Fibroblast of skin of scalp (primary cell): ENCODE measurements at regions not wholly inside any gene's neighbourhood (a gene's known extent, or its start where the extent isn't known, plus 50 kb on each side); places are given as distances from the start of the nearest gene placed in this dataset.
"Not testable (repeated sequence)": the region's sequence is repeated elsewhere in the genome, so short reads cannot be mapped to it uniquely, and the experiment has no call there.

ENCODE experiments used
- DNase-seq: peaks from one replicate; pipeline ENCODE4 v3.0.0-alpha.2; 2013

GRCh38 chr13:80903911-80904310, 563.0 kb upstream of the SPRY2 start:
- DNase-seq, result no peak

- no peak for DNase-seq
These were observed 560.6 kb upstream of the SPRY2 start for GRCh38 chr13:80901530-80901929.

- peak; percentile 37 for DNase-seq
These were observed 560.2 kb upstream of the SPRY2 start for GRCh38 chr13:80901111-80901510.

- DNase-seq, result no peak
These were observed 559.6 kb upstream of the SPRY2 start for GRCh38 chr13:80900561-80900960.

GRCh38 chr13:80897641-80898040, 556.7 kb upstream of the SPRY2 start:
- not testable (repeated sequence) for DNase-seq

- no peak for DNase-seq
These were observed 554.0 kb upstream of the SPRY2 start for GRCh38 chr13:80894917-80895316.

- no peak for DNase-seq
These were observed 548.9 kb upstream of the SPRY2 start for GRCh38 chr13:80889829-80890228.

- DNase-seq, result no peak
These were observed 547.5 kb upstream of the SPRY2 start for GRCh38 chr13:80888390-80888789.

GRCh38 chr13:80884056-80884785, 543.3 kb upstream of the SPRY2 start:
- no peak for DNase-seq

GRCh38 chr13:80883545-80883944, 542.6 kb upstream of the SPRY2 start:
- no peak for DNase-seq

- no peak for DNase-seq
These were observed 541.1 kb upstream of the SPRY2 start for GRCh38 chr13:80881942-80882445.

- no peak for DNase-seq
These were observed 540.6 kb upstream of the SPRY2 start for GRCh38 chr13:80881495-80881894.

- DNase-seq, result no peak
These were observed 540.1 kb upstream of the SPRY2 start for GRCh38 chr13:80881034-80881433.

GRCh38 chr13:80877944-80878241, 537.0 kb upstream of the SPRY2 start:
- DNase-seq, result no peak

- no peak for DNase-seq
These were observed 536.5 kb upstream of the SPRY2 start for GRCh38 chr13:80877209-80877943.

GRCh38 chr13:80873589-80873988, 532.7 kb upstream of the SPRY2 start:
- DNase-seq, result no peak

- not testable (repeated sequence) for DNase-seq
These were observed 531.0 kb upstream of the SPRY2 start for GRCh38 chr13:80871971-80872370.

- DNase-seq, result peak; percentile 66
These were observed 530.6 kb upstream of the SPRY2 start for GRCh38 chr13:80871481-80871880.

GRCh38 chr13:80870186-80870585, 529.3 kb upstream of the SPRY2 start:
- no peak for DNase-seq

- DNase-seq, result no peak
These were observed 526.0 kb upstream of the SPRY2 start for GRCh38 chr13:80866921-80867320.

GRCh38 chr13:80865329-80865728, 524.4 kb upstream of the SPRY2 start:
- no peak for DNase-seq

- peak; percentile 24 for DNase-seq
These were observed 521.5 kb upstream of the SPRY2 start for GRCh38 chr13:80862456-80862855.

GRCh38 chr13:80860845-80861244, 519.9 kb upstream of the SPRY2 start:
- no peak for DNase-seq

- no peak for DNase-seq
These were observed 517.2 kb upstream of the SPRY2 start for GRCh38 chr13:80858131-80858530.
